ENCODE measurements at regions not wholly inside any gene's neighbourhood (a gene's known extent, or its start where the extent isn't known, plus 50 kb on each side); places are given as distances from the start of the nearest gene placed in this dataset.

- H3K4me3 ChIP-seq, result no peak overlapping the region
- H3K4me2 ChIP-seq, result no peak overlapping the region
- no peaks in the 10 kb centered on the region for H3K4me1 ChIP-seq (replicated peaks; ENCODE audit: insufficient read depth)
- DNase-seq, result no peak
- H3K9me2 ChIP-seq (ENCODE audit: insufficient read depth), result no peaks in the 10 kb centered on the region
- no peaks in the 10 kb centered on the region for H4K20me1 ChIP-seq (ENCODE audit: insufficient read depth)
- TF ChIP-seq EZH2 (IDR thresholded peaks at IDR 0.05; ENCODE audit: low read depth), result no peak
- TF ChIP-seq, protein P1, sequence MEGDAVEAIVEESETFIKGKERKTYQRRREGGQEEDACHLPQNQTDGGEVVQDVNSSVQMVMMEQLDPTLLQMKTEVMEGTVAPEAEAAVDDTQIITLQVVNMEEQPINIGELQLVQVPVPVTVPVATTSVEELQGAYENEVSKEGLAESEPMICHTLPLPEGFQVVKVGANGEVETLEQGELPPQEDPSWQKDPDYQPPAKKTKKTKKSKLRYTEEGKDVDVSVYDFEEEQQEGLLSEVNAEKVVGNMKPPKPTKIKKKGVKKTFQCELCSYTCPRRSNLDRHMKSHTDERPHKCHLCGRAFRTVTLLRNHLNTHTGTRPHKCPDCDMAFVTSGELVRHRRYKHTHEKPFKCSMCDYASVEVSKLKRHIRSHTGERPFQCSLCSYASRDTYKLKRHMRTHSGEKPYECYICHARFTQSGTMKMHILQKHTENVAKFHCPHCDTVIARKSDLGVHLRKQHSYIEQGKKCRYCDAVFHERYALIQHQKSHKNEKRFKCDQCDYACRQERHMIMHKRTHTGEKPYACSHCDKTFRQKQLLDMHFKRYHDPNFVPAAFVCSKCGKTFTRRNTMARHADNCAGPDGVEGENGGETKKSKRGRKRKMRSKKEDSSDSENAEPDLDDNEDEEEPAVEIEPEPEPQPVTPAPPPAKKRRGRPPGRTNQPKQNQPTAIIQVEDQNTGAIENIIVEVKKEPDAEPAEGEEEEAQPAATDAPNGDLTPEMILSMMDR (conservative IDR thresholded peaks at IDR 0.05), result no peak
- no peak overlapping the region for H3K27ac ChIP-seq
- no TSS peak for BruUV-seq (replicated peaks)
- H3K79me2 ChIP-seq (ENCODE audit: low read depth), result no peaks in the 10 kb centered on the region
- H3K36me3 ChIP-seq (ENCODE audit: low read depth), result no peaks in the 10 kb centered on the region
- no peak overlapping the region for H2AFZ ChIP-seq
- intact Hi-C loops (cut with micrococcal nuclease; ENCODE audit: unreplicated experiment), result no loop called here
- POLR2A ChIA-PET (ENCODE audit: unreplicated experiment), result no interaction called here
- CTCF ChIA-PET, result no interaction called here
- no peaks in the 10 kb centered on the region for H3K9me3 ChIP-seq (ENCODE audit: insufficient read depth, low read depth)
- no peaks in the 10 kb centered on the region for H3F3A ChIP-seq (ENCODE audit: insufficient read depth, low read depth)
- H3K27me3 ChIP-seq (ENCODE audit: insufficient read depth, low read depth), result peaks cover 65% of the 10 kb centered on the region
Measured at GRCh38 chr12:125303337-125303736, 238.1 kb downstream of the AACS start.

- Histone ChIP-seq H3K9me2 (ENCODE audit: insufficient read depth) (no peaks in the 10 kb centered on the region), H3K79me2 (ENCODE audit: low read depth) (no peaks in the 10 kb centered on the region), H3K4me3 (no peak overlapping the region), H2AFZ (no peak overlapping the region), H3K27me3 (ENCODE audit: insufficient read depth, low read depth) (peaks cover 63% of the 10 kb centered on the region), H3K27ac (no peak overlapping the region), H3K4me1 (replicated peaks; ENCODE audit: insufficient read depth) (no peaks in the 10 kb centered on the region), H3K36me3 (ENCODE audit: low read depth) (no peaks in the 10 kb centered on the region), H4K20me1 (ENCODE audit: insufficient read depth) (no peaks in the 10 kb centered on the region), H3K4me2 (no peak overlapping the region), H3K9me3 (ENCODE audit: insufficient read depth, low read depth) (no peaks in the 10 kb centered on the region), H3F3A (ENCODE audit: insufficient read depth, low read depth) (no peaks in the 10 kb centered on the region)
- ChIA-PET POLR2A (ENCODE audit: unreplicated experiment) (no interaction called here), CTCF (no interaction called here)
- no peak for DNase-seq
- no TSS peak for BruUV-seq (replicated peaks)
- intact Hi-C loops (cut with micrococcal nuclease; ENCODE audit: unreplicated experiment), result no loop called here
- TF ChIP-seq EZH2 (IDR thresholded peaks at IDR 0.05; ENCODE audit: low read depth), result no peak
- TF ChIP-seq, protein P1 (conservative IDR thresholded peaks at IDR 0.05), result no peak
Measured at GRCh38 chr12:125304029-125304428, 238.8 kb downstream of the AACS start.

DNA sequence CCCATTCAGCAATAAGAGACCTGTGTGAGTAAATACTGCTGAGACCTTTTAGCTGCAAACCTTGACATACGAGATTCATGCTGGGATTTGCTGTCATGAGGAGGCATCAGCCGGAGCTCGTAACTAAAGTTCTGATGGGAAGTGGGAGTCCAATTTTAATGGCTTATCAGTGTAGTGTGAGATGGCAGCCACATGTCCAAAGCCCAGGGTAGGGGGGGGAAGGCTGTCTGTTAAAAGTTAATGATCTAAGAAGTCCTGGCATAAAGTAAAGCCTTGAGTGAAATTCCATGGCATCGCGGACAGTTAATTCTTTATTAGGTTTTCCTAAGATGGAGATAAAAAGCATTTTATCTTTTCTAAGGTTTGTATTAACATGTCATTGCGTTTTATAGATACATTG is 240.0 kb downstream of the AACS start:
- CTCF ChIA-PET, result no interaction called here
- POLR2A ChIA-PET (ENCODE audit: unreplicated experiment), result no interaction called here
- Histone ChIP-seq H3K36me3 (ENCODE audit: low read depth) (no peaks in the 10 kb centered on the region), H4K20me1 (ENCODE audit: insufficient read depth) (no peaks in the 10 kb centered on the region), H3K27ac (no peak overlapping the region), H3K9me2 (ENCODE audit: insufficient read depth) (no peaks in the 10 kb centered on the region), H3K27me3 (ENCODE audit: insufficient read depth, low read depth) (peaks cover 51% of the 10 kb centered on the region), H3K79me2 (ENCODE audit: low read depth) (no peaks in the 10 kb centered on the region), H3K4me1 (replicated peaks; ENCODE audit: insufficient read depth) (no peaks in the 10 kb centered on the region), H3K4me3 (no peak overlapping the region), H2AFZ (no peak overlapping the region), H3K4me2 (no peak overlapping the region), H3K9me3 (ENCODE audit: insufficient read depth, low read depth) (no peaks in the 10 kb centered on the region), H3F3A (ENCODE audit: insufficient read depth, low read depth) (no peaks in the 10 kb centered on the region)
- no TSS peak for BruUV-seq (replicated peaks)
- intact Hi-C loops (cut with micrococcal nuclease; ENCODE audit: unreplicated experiment), result no loop called here
- TF ChIP-seq, protein P1 (conservative IDR thresholded peaks at IDR 0.05), result no peak
- DNase-seq, result no peak
